ENCODE measurements at regions not wholly inside any gene's neighbourhood (a gene's known extent, or its start where the extent isn't known, plus 50 kb on each side); places are given as distances from the start of the nearest gene placed in this dataset.
"Not testable (repeated sequence)": the region's sequence is repeated elsewhere in the genome, so short reads cannot be mapped to it uniquely, and the experiment has no call there.

GRCh38 chr13:70756088-70756487, 647.8 kb upstream of the KLHL1 start:
- DNase-seq = no peak

GRCh38 chr13:70755456-70755855, 647.2 kb upstream of the KLHL1 start:
- DNase-seq = no peak

GRCh38 chr13:70747262-70747661, 639.0 kb upstream of the KLHL1 start:
- no peak for DNase-seq

DNA sequence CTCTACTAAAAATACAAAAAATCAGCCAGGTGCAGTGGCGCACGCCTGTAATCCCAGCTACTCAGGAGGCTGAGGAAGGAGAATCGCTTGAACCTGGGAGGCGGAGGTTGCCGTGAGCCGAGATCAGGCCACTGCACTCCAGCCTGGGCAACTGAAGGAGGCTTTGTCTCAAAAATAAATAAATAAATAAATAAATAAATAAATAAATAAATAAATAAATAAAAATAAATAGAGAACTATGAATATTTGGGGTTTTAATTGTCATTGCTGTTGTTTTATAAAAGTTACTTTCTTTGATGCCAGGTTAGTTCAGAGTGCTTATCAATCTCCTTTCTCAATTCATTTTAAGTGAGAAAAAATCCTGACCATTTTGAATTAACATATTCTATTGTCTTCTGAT, 638.2 kb upstream of the KLHL1 start:
- DNase-seq = not testable (repeated sequence)

DNA sequence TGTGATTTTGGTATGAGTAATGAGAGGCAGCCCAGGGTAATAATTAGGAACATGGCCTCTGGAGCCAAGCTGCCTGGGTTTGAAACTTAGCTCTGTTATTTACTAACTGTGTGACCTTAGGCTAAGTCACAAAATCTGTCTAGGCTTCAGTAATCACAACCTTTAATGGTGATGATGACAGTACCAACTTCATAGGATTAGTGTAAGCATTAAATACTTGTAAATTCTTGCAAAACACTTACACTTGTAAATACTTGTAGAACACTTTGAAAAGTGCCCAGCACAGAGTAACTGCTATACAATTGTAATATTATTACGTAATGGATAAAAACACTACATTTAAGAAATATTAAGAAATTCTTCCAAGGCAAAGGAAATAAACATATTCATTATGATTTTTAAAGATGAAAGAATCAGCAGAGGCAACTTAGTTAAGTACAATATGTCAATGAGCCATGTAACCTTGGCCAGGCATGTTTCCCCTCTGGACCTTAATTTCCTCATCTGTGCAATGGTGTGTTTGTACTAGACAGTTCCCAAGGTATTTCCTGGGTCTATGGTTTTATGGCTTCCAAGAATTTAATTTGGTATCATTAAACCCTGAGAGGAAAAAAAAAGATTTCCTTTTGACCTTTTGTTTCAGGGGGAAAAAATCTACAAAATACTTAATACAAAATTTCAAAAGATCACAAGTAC, 628.5 kb upstream of the KLHL1 start:
- no peak for DNase-seq

DNA sequence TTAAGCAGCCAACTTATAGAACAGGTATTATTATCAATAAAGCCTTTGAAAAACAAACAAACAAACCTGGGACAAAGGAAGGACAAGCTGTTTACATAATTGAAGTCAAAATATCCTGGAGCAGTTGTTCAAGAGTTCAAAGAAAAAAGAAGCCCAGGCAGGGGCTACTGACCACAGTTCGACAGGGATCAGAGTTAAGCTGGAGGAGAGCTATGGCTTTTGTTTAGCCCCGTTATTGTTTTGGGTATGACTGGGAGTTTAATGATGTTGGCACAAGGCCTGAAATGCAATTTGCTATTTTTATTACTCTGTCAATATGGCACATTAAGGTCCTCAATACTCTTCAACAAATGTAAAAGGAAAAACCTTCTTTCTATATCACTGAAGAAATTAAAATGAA, 624.4 kb upstream of the KLHL1 start:
- DNase-seq = peak; percentile 79 to 88

- DNase-seq = no peak
Measured at GRCh38 chr13:70729369-70729768, 621.1 kb upstream of the KLHL1 start.

GRCh38 chr13:70723732-70724131, 615.5 kb upstream of the KLHL1 start:
- DNase-seq = peak in 1 of 2 experiments; percentile 20

- no peak for DNase-seq
Measured at GRCh38 chr13:70720386-70720785, 612.1 kb upstream of the KLHL1 start.

DNA sequence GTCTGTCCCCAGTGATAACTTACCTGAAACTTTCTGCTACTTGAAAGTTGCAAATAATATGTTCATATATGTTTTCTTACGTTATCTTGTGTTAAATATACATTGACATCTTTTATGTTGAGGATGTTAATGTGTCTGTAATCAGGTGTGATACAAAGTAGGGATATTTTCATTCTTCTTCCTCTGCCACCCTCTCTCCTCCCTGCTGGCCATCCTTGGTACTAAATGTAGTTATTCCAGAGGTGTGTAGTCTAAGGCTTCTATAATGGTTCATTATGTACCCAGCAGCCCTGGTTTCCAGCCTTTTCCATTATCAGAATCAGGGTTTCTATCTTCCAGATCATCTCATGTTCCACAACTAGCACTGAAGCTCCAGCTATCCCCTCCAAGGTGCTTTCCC, 606.7 kb upstream of the KLHL1 start:
- DNase-seq = no peak

DNA sequence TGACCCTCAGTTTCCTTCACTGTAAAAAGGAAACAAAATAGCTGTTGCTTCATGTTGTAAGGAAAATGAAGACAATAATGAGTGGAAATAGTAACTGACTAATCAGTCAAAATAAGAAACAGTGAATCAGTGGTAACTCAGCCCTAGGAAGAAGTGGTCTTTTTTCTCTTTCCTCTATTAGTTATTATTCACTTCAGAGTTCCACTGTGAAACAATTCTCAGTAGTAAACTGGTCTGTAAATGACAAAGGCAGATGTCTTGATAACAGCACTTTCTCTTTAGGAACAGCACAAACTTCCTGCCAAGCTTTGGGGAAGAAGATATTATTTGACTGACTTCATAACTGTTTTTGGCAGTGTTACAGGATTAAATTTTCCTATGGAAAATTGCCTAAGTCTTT, 600.5 kb upstream of the KLHL1 start:
- DNase-seq = no peak

DNA sequence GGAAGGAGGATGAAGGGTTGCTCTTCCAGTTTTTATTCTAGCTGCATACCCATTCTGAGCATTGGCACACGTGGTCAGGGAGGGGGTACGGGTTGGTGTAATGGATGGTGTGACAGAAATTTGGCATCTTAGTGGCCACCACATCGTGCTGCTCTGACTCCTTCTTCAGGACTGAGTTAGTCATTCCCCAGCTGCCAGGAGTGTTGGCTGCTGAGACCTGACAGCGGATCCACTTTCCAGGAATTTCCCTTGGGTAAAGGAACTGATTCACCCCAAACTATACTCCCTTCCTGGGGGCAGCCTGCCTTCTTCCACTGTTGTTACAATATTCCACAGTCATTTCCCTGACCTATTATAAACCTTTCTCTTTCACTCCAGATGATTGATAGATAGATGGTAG, 595.5 kb upstream of the KLHL1 start:
- DNase-seq = no peak

DNA sequence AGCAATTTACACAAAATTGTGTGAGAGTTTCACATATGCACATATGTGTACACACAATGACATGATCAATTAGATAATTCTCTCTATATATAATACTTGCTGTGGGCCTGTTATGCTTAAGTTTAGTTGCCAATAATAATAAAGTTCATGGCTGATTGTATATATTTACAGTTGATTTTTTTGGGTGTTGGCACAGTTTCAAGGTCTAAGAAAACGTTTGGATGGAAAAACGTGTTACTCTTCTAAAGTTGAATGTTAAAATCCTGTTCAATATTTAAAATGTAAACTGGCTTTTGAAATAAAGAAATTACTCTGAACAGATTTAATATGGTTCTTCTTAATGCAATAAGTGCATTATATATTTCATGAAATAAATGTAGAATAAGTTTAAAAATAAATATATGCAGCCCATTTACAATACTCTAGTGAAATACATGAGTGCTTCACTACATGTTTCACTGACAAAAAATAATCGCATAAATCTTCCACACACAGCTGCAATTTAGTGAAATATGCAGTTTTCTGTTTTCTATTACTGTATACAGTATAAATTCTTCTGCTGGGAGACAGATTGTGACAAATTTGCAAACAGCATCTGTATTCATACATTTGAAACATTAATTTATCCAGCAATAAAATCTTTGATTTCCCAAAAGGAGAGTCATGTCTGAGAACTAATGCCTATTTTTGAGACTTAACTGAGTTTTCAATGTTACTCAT, 586.9 kb upstream of the KLHL1 start:
- DNase-seq = no peak

DNA sequence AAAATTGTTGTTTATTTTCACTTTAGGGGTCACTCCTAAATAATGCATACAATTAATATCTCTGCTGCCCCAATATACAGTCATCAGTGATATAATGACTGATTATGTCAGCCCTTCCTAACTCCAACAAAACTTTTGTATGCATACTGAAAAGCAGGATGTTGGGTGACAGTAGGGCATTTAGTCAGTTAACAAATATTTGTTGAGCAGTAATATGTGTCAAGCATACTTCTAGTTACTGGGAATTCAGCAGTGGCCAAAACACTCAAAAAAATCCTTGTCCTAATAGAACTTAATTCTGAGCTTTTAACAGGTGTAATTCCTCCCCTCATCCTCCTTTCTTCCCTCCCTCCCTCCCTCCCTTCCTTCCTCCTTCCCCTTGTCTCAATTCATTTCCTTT, 560.7 kb upstream of the KLHL1 start:
- no peak for DNase-seq

- DNase-seq = no peak
Measured at GRCh38 chr13:70668293-70668692, 560.0 kb upstream of the KLHL1 start.

GRCh38 chr13:70666883-70667556, 558.8 kb upstream of the KLHL1 start:
- no peak for DNase-seq

- DNase-seq = peak; percentile 65 to 73
Measured at GRCh38 chr13:70662231-70662940, 554.1 kb upstream of the KLHL1 start.

DNA sequence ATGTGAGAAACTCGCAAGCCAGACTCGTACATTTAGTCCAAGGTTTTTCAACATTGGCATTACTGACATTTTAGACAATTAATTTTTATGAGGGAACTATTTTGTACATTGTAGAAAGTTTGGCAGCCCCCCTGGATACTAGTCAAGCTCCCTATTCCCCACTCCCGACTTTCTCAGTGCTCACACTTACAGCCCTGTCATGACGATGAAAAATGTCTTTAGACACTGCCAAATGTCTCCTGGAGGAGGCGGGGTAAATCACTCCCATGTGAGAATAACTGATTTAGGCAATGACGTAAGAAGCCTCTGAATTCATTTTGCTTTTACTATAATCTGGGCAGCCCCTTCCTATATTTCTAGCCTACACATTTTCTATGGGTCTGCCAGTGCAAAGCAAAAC, 535.8 kb upstream of the KLHL1 start:
- DNase-seq = no peak

- no peak for DNase-seq
Measured at GRCh38 chr13:70634893-70635292, 526.6 kb upstream of the KLHL1 start.

DNA sequence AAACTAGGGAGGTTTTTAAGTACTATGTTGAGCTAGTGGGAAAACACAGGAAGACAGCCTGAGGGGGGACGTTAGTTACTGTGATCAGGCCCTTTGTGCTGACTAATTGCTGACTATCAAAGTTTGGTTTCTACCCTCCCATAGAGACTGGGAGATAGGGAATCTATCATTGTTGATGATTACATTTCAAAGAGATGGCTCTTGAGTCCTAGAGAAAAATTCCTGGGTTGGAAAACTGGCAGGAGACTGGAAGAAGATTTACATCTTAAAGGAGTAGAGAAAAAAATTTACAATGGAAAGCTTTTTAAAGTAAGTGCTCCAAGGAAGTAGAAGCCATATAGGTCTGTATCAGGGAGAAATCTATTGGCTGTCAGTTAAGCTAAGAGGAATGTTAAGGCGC, 522.0 kb upstream of the KLHL1 start:
- no peak for DNase-seq

DNA sequence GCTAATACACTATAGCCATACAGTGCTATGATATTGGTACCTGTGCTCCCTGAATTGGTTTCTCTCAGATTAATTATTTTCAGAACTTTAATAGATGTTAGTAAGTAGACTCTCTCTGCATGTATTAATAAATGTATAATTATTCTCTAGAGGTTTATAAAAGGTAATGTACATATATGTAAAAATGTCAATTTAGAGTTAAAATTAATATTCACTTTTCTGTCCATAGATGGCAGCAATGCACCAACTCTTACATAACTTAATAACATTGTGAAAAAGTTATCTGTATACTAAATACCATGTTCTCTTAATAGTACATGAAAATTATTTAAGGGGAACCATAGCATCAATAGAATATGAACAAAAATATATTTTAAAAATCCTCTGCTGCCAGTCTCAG, 515.0 kb upstream of the KLHL1 start:
- no peak for DNase-seq

GRCh38 chr13:70622796-70623195, 514.5 kb upstream of the KLHL1 start:
- no peak for DNase-seq

- DNase-seq = no peak
Measured at GRCh38 chr13:70619936-70620335, 511.7 kb upstream of the KLHL1 start.

- no peak for DNase-seq
Measured at GRCh38 chr13:70616847-70617246, 508.6 kb upstream of the KLHL1 start.

Data from NCI-H1930 (cell line).